ENCODE measurements at regions not wholly inside any gene's neighbourhood (a gene's known extent, or its start where the extent isn't known, plus 50 kb on each side); places are given as distances from the start of the nearest gene placed in this dataset.

GRCh38 chr5:159531554-159532105 lies 201.3 kb upstream of the IL12B start:
- Histone ChIP-seq H2AFZ (ENCODE audit: low read depth, low read length) (no peak overlapping the region), H3K4me2 (ENCODE audit: insufficient read depth, low read length) (no peak overlapping the region), H3K4me3 (replicated peaks in 1 of 3; ENCODE audit: insufficient read depth in 1 of 3, low read depth in 1 of 3, low read length in 3 of 3) (no peak overlapping the region), H3K36me3 (ENCODE audit: control insufficient read depth in 2 of 2, extremely low read depth in 1 of 2, insufficient read depth in 2 of 2, low read length in 2 of 2) (no peaks in the 10 kb centered on the region), H3K9me1 (replicated peaks; ENCODE audit: control insufficient read depth, extremely low read depth, insufficient read depth, low read length) (no peaks in the 10 kb centered on the region), H3K9me3 (replicated peaks; ENCODE audit: control insufficient read depth, insufficient read depth, low read length) (no peaks in the 10 kb centered on the region), H3K79me2 (ENCODE audit: control insufficient read depth, insufficient read depth, low read length) (no peaks in the 10 kb centered on the region), H3K27ac (ENCODE audit: insufficient read depth, low read depth, low read length) (no peak overlapping the region), H3K27me3 (ENCODE audit: control insufficient read depth in 2 of 2, insufficient read depth in 2 of 2, low read length in 2 of 2) (no peaks in the 10 kb centered on the region), H4K20me1 (replicated peaks; ENCODE audit: control insufficient read depth, extremely low read depth, insufficient read depth, low read length) (no peaks in the 10 kb centered on the region), H3K9ac (replicated peaks; ENCODE audit: extremely low read depth, insufficient read depth, low read length) (no peak overlapping the region), H3K4me1 (ENCODE audit: control insufficient read depth, extremely low read depth, insufficient read depth, low read length) (no peaks in the 10 kb centered on the region)
- no TSS peak for BruUV-seq (replicated peaks)
- no peak for FAIRE-seq
- ChIA-PET POLR2A (no interaction called here), CTCF (no interaction called here)
- intact Hi-C loops (cut with micrococcal nuclease) (no loop called here), dilution Hi-C loops (cut with MboI; ENCODE audit: extremely low pct_ligation_motif_present, low sequenced_read_pairs) (no loop called here)
- TF ChIP-seq CTCF (IDR thresholded peaks at IDR 0.05; ENCODE audit: extremely low read depth in 1 of 2, insufficient read depth in 1 of 2, low read depth in 1 of 2, low read length in 2 of 2) (no peak), MYC (IDR thresholded peaks at IDR 0.05; ENCODE audit: low read depth, low read length) (no peak), FOS (IDR thresholded peaks at IDR 0.05; ENCODE audit: borderline replicate concordance, insufficient read depth, low read length) (no peak), POLR2A (IDR thresholded peaks at IDR 0.05; ENCODE audit: low read depth, low read length) (no peak), GATA2 (IDR thresholded peaks at IDR 0.05; ENCODE audit: insufficient read depth, insufficient read length, low read depth, low read length) (no peak), EZH2 (IDR thresholded peaks at IDR 0.05; ENCODE audit: borderline replicate concordance, low read depth, low read length, severe bottlenecking) (no peak), POLR2AphosphoS5 (IDR thresholded peaks at IDR 0.05; ENCODE audit: insufficient read depth, low read depth, low read length) (no peak), JUN (IDR thresholded peaks at IDR 0.05; ENCODE audit: borderline replicate concordance, insufficient read depth, insufficient read length, low read depth) (no peak), MAX (IDR thresholded peaks at IDR 0.05; ENCODE audit: insufficient read depth, insufficient read length) (no peak)
- DNase-seq (ENCODE audit: low read depth, low spot score): no peak
